DOHH2 (cell line): ENCODE measurements at regions not wholly inside any gene's neighbourhood (a gene's known extent, or its start where the extent isn't known, plus 50 kb on each side); places are given as distances from the start of the nearest gene placed in this dataset.

Source experiments
- H3F3A ChIP-seq: fragments of 200-600 bp; sonication (generic), shearing (Covaris generic); 2 replicates; pipeline ENCODE4 v1.6.0; 2016; ENCODE audit warnings: antibody characterized with exemption, mild to moderate bottlenecking; ENCODE audit not compliant: control insufficient read depth, insufficient read depth
- H3K27ac ChIP-seq: fragments of 200-600 bp; sonication (generic); 2 replicates; pipeline ENCODE4 v1.5.1; 2014; ENCODE audit warnings: low read depth, mild to moderate bottlenecking, low read length, moderate library complexity
- H3K27me3 ChIP-seq: fragments of 200-600 bp; sonication (generic); 2 replicates; pipeline ENCODE4 v1.6.1; 2014; ENCODE audit warnings: mild to moderate bottlenecking, low read length, mixed read lengths; ENCODE audit not compliant: control insufficient read depth
- H3K36me3 ChIP-seq: fragments of 200-600 bp; sonication (generic); 2 replicates; pipeline ENCODE4 v1.6.1; 2014; ENCODE audit warnings: mild to moderate bottlenecking, low read length, moderate library complexity, mixed read lengths; ENCODE audit not compliant: control insufficient read depth
- H3K4me1 ChIP-seq: fragments of 200-600 bp; sonication (generic); 2 replicates; pipeline ENCODE4 v1.6.1; 2014; ENCODE audit warnings: mild to moderate bottlenecking, low read length, mixed read lengths; ENCODE audit not compliant: control insufficient read depth
- H3K4me2 ChIP-seq: fragments of 200-600 bp; sonication (generic); 2 replicates; pipeline ENCODE4 v1.6.0; 2014; ENCODE audit warnings: mild to moderate bottlenecking, low read length, moderate library complexity
- H3K4me3 ChIP-seq: fragments of 200-600 bp; sonication (generic); 2 replicates; pipeline ENCODE4 v1.5.1; 2014; ENCODE audit warnings: mild to moderate bottlenecking, low read length, mixed read lengths
- H3K79me2 ChIP-seq: fragments of 200-600 bp; sonication (generic); 2 replicates; pipeline ENCODE4 v1.6.1; 2014; ENCODE audit warnings: mild to moderate bottlenecking, low read length, mixed read lengths; ENCODE audit not compliant: control insufficient read depth
- H3K9me2 ChIP-seq: fragments of 200-600 bp; sonication (generic); replicated peaks from 2 replicates; pipeline ENCODE4 v1.6.1; 2014; ENCODE audit warnings: mild to moderate bottlenecking, low read length, mixed read lengths; ENCODE audit not compliant: control insufficient read depth
- H3K9me3 ChIP-seq: fragments of 200-600 bp; sonication (generic); 2 replicates; pipeline ENCODE4 v1.6.1; 2014; ENCODE audit warnings: antibody characterized with exemption, low read length, mixed read lengths; ENCODE audit not compliant: control insufficient read depth, insufficient read depth
- H4K20me1 ChIP-seq: fragments of 200-600 bp; sonication (generic); 2 replicates; pipeline ENCODE4 v1.6.0; 2014; ENCODE audit warnings: low read depth, mild to moderate bottlenecking, antibody characterized with exemption, low read length, moderate library complexity; ENCODE audit not compliant: control insufficient read depth, insufficient read depth
- CTCF ChIP-seq: fragments of 200-600 bp; sonication (generic); IDR thresholded peaks from one replicate; pipeline ENCODE4 v1.5.1; 2014; ENCODE audit warnings: antibody characterized with exemption, mild to moderate bottlenecking, low read depth, low read length; ENCODE audit not compliant: poor library complexity, severe bottlenecking
- EZH2phosphoT487 ChIP-seq: fragments of 200-600 bp; sonication (generic); IDR thresholded peaks from 2 replicates; pipeline ENCODE4 v1.6.1; 2017; ENCODE audit warnings: borderline replicate concordance, mild to moderate bottlenecking, antibody characterized with exemption, low read length, moderate library complexity, mixed read lengths

GRCh38 chr18:59068276-59069071 lies 71.2 kb upstream of the SEC11C start:
- H3K27me3 ChIP-seq = peaks cover 2% of the 10 kb centered on the region
- no peaks in the 10 kb centered on the region for H3K9me2 ChIP-seq
- TF ChIP-seq CTCF (no peak), EZH2phosphoT487 (no peak)
- H3K36me3 ChIP-seq = no peaks in the 10 kb centered on the region
- no peaks in the 10 kb centered on the region for H3K9me3 ChIP-seq
- H3K79me2 ChIP-seq = no peaks in the 10 kb centered on the region
- H3K4me1 ChIP-seq = peaks cover 11% of the 10 kb centered on the region
- no peak overlapping the region for H3K4me3 ChIP-seq
- no peak overlapping the region for H3K27ac ChIP-seq
- no peak overlapping the region for H3K4me2 ChIP-seq
- H3F3A ChIP-seq = no peaks in the 10 kb centered on the region
- no peaks in the 10 kb centered on the region for H4K20me1 ChIP-seq

- H3K4me2 ChIP-seq = no peak overlapping the region
- no peaks in the 10 kb centered on the region for H3K27me3 ChIP-seq
- no peaks in the 10 kb centered on the region for H4K20me1 ChIP-seq
- H3K79me2 ChIP-seq = no peaks in the 10 kb centered on the region
- no peak overlapping the region for H3K4me3 ChIP-seq
- H3K9me2 ChIP-seq = no peaks in the 10 kb centered on the region
- peaks cover 8% of the 10 kb centered on the region for H3K4me1 ChIP-seq
- H3K9me3 ChIP-seq = no peaks in the 10 kb centered on the region
- H3K27ac ChIP-seq = no peak overlapping the region
- TF ChIP-seq CTCF (peak; percentile 90), EZH2phosphoT487 (no peak)
- no peaks in the 10 kb centered on the region for H3K36me3 ChIP-seq
- no peaks in the 10 kb centered on the region for H3F3A ChIP-seq
These were observed 69.3 kb upstream of the SEC11C start for GRCh38 chr18:59070181-59070912.

- H3K79me2 ChIP-seq = no peaks in the 10 kb centered on the region
- no peaks in the 10 kb centered on the region for H3K9me2 ChIP-seq
- no peaks in the 10 kb centered on the region for H3F3A ChIP-seq
- H3K36me3 ChIP-seq = no peaks in the 10 kb centered on the region
- peak overlapping the region; percentile 21; the same call in 1 of the 2 replicates for H3K4me2 ChIP-seq
- H3K27ac ChIP-seq = no peak overlapping the region
- peaks cover 7% of the 10 kb centered on the region for H3K27me3 ChIP-seq
- peak overlapping the region; percentile 7; the same call in 1 of the 2 replicates for H3K4me3 ChIP-seq
- TF ChIP-seq CTCF (no peak), EZH2phosphoT487 (no peak)
- H4K20me1 ChIP-seq = no peaks in the 10 kb centered on the region
- H3K4me1 ChIP-seq = peaks cover 8% of the 10 kb centered on the region
- H3K9me3 ChIP-seq = no peaks in the 10 kb centered on the region
These were observed 66.8 kb upstream of the SEC11C start for GRCh38 chr18:59072727-59073421.
